Breast epithelium (tissue), 4 donors: ENCODE measurements at regions not wholly inside any gene's neighbourhood (a gene's known extent, or its start where the extent isn't known, plus 50 kb on each side); places are given as distances from the start of the nearest gene placed in this dataset.
"Not testable (repeated sequence)": the region's sequence is repeated elsewhere in the genome, so short reads cannot be mapped to it uniquely, and the experiment has no call there.

Experiments used
- DNase-seq, 2 donors: peaks; one replicate each; pipeline ENCODE4 v3.0.0-alpha.2; 2019; ENCODE audit warnings: low spot score in 2 of 2
- H3K27ac ChIP-seq, 2 donors: fragments of 200-600 bp; sonication (generic) in 1 of 2; one replicate each; pipeline ENCODE4 v1.5.1; 2016 to 2019; ENCODE audit warnings: mild to moderate bottlenecking in 1 of 2
- H3K27me3 ChIP-seq, 2 donors: fragments of 200-600 bp; sonication (generic) in 1 of 2; one replicate each; pipeline versions ENCODE4 v1.5.1 to v1.6.0; 2017 to 2019; ENCODE audit warnings: control low read depth in 1 of 2, mild to moderate bottlenecking in 1 of 2
- H3K36me3 ChIP-seq: fragments of 200-600 bp; one replicate; pipeline ENCODE4 v1.5.1; 2019
- H3K4me1 ChIP-seq, 2 donors: fragments of 200-600 bp; sonication (generic); one replicate each; pipeline ENCODE4 v1.5.1; 2016 to 2019; ENCODE audit warnings: control low read depth in 1 of 2
- H3K4me3 ChIP-seq, 3 donors: fragments of 200-600 bp; sonication (generic); 1 replicate in 2 of 3; 2 replicates in 1 of 3; pipeline ENCODE4 v1.5.1; 2016 to 2019; ENCODE audit warnings: mild to moderate bottlenecking in 3 of 3, moderate library complexity in 2 of 3
- H3K9me3 ChIP-seq, 2 donors: fragments of 200-600 bp; sonication (generic) in 1 of 2; one replicate each; pipeline ENCODE4 v1.5.1; 2016 to 2019; ENCODE audit warnings: control low read depth in 1 of 2
- POLR2A ChIP-seq: fragments of 450-650 bp; IDR thresholded peaks from one replicate; pipeline ENCODE4 v1.6.1; 2016; ENCODE audit warnings: antibody characterized with exemption, mild to moderate bottlenecking, moderate library complexity
- POLR2AphosphoS5 ChIP-seq, 3 donors: sonication (generic); formaldehyde crosslinking; IDR thresholded peaks; one replicate each; pipeline ENCODE4 v1.6.1; 2017; ENCODE audit warnings: antibody characterized with exemption in 3 of 3
- intact Hi-C: fragments of 100-400 bp; cut with DNase I; formaldehyde crosslinking; loops from one replicate; pipeline ENCODE4 v1.15.1; 2023; ENCODE audit warnings: low total_unique reads
- TF ChIP-seq, protein P1 (sequence below), 3 donors: fragments of 450-650 bp; IDR thresholded peaks; one replicate each; pipeline ENCODE4 v1.5.1; 2016 to 2017; ENCODE audit warnings: antibody characterized with exemption in 3 of 3, mild to moderate bottlenecking in 3 of 3, moderate library complexity in 3 of 3

DNA sequence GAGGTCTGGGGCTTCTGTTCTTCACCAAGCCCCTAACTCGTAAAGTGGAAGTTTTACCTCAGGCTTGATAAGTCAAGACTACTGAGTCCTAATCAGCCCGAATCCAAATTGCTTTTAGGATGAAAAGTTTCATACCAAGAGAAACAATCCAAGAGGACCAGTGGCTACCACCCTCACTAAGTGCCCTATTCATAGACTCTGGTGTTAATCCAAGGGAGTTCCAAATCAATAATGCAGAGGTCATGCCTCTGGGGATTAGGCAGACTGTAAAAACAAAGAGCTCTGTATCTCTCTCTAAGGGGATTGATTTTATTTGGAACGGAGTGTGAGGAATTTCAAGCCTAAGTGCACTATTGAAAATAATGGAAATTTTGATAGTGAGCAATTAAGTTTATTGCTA lies 76.3 kb upstream of the LMNTD1 start:
- Histone ChIP-seq H3K36me3 (no peaks in the 10 kb centered on the region), H3K27me3 (no peaks in the 10 kb centered on the region), H3K9me3 (no peaks in the 10 kb centered on the region), H3K27ac (no peak overlapping the region), H3K4me3 (no peak overlapping the region), H3K4me1 (no peaks in the 10 kb centered on the region)
- intact Hi-C loops = no loop called here
- TF ChIP-seq POLR2AphosphoS5 (IDR thresholded peaks at IDR 0.05) = no peak
- TF ChIP-seq, protein P1, sequence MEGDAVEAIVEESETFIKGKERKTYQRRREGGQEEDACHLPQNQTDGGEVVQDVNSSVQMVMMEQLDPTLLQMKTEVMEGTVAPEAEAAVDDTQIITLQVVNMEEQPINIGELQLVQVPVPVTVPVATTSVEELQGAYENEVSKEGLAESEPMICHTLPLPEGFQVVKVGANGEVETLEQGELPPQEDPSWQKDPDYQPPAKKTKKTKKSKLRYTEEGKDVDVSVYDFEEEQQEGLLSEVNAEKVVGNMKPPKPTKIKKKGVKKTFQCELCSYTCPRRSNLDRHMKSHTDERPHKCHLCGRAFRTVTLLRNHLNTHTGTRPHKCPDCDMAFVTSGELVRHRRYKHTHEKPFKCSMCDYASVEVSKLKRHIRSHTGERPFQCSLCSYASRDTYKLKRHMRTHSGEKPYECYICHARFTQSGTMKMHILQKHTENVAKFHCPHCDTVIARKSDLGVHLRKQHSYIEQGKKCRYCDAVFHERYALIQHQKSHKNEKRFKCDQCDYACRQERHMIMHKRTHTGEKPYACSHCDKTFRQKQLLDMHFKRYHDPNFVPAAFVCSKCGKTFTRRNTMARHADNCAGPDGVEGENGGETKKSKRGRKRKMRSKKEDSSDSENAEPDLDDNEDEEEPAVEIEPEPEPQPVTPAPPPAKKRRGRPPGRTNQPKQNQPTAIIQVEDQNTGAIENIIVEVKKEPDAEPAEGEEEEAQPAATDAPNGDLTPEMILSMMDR (IDR thresholded peaks at IDR 0.05) = no peak
- TF ChIP-seq POLR2A = no peak
- DNase-seq = no peak

DNA sequence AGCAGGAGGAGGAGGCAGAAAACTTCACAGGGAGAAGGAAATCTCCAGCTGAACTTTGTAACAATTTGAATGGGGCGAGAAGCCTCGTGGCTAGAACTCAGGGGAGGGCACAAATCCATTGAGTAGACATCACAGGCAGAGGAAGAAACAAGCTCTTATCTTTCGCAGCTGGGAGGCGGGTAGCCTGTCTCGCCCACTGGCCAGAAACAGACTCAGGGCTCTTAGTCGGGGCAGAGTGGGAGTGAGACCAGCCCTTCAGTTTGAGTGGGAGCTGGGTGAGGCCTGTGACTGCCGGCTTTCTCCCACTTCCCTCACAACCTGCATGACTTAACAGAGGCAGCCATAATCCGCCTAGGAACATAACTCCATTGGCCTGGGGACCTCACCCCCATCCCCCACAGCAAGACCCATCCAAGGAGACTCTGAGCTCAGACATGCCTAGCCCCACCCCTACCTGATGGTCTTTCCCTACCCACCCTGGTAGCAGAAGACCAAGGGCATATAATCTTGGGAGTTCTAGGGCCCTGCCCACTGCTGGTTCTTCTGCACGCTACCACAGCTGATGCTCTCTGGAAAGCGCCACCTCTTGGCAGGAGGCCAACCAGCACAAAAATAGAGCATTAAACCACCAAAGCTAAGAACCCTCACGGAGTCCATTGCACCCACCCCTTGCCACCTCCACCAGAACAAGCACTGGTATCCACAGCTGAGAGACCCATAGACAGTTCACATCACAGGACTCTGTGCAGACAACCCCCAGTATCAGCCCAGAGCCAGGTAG lies 77.8 kb upstream of the LMNTD1 start:
- intact Hi-C loops = not testable (repeated sequence)

DNA sequence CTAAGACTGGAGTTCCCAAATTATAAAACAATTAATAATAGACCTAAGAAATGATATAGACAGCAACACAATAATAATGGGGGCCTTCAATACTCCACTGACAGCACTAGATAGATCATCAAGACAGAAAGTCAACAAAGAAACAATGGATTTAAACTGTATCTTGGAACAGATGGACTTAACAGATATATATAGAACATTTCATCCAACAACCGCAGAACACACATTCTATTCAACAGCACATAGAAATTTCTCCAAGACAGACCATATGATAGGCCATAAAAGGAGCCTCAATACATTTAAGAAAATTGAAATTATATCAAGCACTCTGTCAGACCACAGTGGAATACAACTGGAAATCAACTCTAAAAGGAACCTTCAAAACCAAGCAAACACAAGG lies 80.1 kb upstream of the LMNTD1 start:
- H3K36me3 ChIP-seq, H3K4me3 ChIP-seq, H3K27me3 ChIP-seq, H3K27ac ChIP-seq, DNase-seq, intact Hi-C loops, H3K4me1 ChIP-seq, H3K9me3 ChIP-seq: not testable (repeated sequence)

More for the DNA sequence above, 77.8 kb upstream of the LMNTD1 start:
- not testable (repeated sequence) for H3K4me3 ChIP-seq, H3K36me3 ChIP-seq, H3K9me3 ChIP-seq, H3K27me3 ChIP-seq, H3K4me1 ChIP-seq, H3K27ac ChIP-seq, DNase-seq

DNA sequence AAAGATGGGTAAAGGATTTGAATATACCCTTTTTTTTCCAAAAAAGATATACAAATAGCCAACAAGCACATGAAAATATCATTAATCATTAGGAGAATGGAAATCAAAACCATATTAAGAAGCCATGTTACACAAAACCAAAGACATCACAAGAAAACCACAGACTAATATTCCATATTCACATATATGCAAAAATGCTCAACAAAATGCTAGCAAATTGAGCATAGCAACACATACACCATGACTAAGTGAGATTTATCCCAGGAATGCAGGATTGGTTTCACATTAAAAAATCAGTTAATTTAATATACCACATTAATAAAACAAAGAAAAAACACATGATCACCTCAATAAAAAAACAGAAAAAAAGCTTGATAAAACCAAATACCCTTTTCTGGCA lies 84.7 kb upstream of the LMNTD1 start:
- Histone ChIP-seq H3K27ac (no peak overlapping the region), H3K27me3 (no peaks in the 10 kb centered on the region), H3K4me1 (no peaks in the 10 kb centered on the region), H3K4me3 (no peak overlapping the region), H3K36me3 (no peaks in the 10 kb centered on the region), H3K9me3 (no peaks in the 10 kb centered on the region)
- TF ChIP-seq POLR2A = no peak
- TF ChIP-seq POLR2AphosphoS5 (IDR thresholded peaks at IDR 0.05) = no peak
- TF ChIP-seq, protein P1 (IDR thresholded peaks at IDR 0.05) = no peak
- DNase-seq = no peak
- intact Hi-C loops = no loop called here

DNA sequence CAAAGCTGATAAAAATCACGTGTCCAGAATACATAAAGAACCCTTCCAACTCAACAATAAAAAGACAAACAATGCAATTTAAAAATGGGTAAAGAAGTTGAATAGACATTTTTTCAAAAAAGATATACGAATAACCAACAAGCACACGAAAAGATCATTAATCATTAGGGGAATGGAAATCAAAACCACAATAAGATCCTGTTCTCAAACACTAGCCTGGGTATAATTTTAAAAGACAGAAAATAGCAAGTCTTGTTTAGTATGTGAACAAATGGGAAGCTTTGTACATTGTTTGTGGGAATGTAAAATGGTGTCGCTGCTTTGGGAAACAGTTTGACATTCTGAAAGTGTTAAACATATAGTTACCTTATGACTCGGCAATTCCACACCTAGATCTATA lies 86.3 kb upstream of the LMNTD1 start:
- Histone ChIP-seq H3K27me3 (no peaks in the 10 kb centered on the region), H3K4me3 (no peak overlapping the region), H3K4me1 (no peaks in the 10 kb centered on the region), H3K36me3 (no peaks in the 10 kb centered on the region), H3K27ac (no peak overlapping the region), H3K9me3 (no peaks in the 10 kb centered on the region)
- intact Hi-C loops = no loop called here
- DNase-seq = no peak
- TF ChIP-seq, protein P1 (IDR thresholded peaks at IDR 0.05) = no peak
- no peak for TF ChIP-seq POLR2A
- TF ChIP-seq POLR2AphosphoS5 (IDR thresholded peaks at IDR 0.05) = no peak

DNA sequence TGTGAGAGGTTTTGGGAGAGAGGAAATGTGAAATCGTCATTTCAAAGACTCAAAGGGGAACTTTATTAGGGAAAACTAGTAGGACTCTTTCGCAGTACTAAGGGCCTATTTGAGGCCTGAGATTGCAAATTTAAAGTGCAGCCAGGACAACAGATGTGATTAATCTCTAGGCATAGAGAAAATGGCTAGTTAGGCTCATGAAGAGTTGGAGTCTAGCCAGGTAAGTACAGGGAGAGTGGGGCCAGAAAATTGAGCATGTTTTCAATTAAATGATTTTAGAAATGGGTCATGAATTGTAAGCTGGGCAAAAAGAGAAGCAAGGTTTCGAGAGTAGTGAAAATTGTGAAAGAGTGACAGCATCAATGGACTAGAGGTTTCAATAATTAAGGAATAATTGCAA lies 91.9 kb upstream of the LMNTD1 start:
- Histone ChIP-seq H3K4me1 (no peaks in the 10 kb centered on the region), H3K27ac (no peak overlapping the region), H3K36me3 (no peaks in the 10 kb centered on the region), H3K27me3 (no peaks in the 10 kb centered on the region), H3K4me3 (no peak overlapping the region), H3K9me3 (no peaks in the 10 kb centered on the region)
- intact Hi-C loops = no loop called here
- DNase-seq = no peak
- TF ChIP-seq POLR2A (no peak), POLR2AphosphoS5 (IDR thresholded peaks at IDR 0.05) (no peak)
- TF ChIP-seq, protein P1 (IDR thresholded peaks at IDR 0.05) = no peak
